GM18502 (cell line): ENCODE measurements at regions not wholly inside any gene's neighbourhood (a gene's known extent, or its start where the extent isn't known, plus 50 kb on each side); places are given as distances from the start of the nearest gene placed in this dataset.

ENCODE experiments used
- ATAC-seq: cut with Tn5 transposase; IDR thresholded peaks from one replicate; pipeline ENCODE4 v1.9.1; 2021; ENCODE audit warnings: mild to moderate bottlenecking; ENCODE audit not compliant: unreplicated experiment, poor library complexity

DNA sequence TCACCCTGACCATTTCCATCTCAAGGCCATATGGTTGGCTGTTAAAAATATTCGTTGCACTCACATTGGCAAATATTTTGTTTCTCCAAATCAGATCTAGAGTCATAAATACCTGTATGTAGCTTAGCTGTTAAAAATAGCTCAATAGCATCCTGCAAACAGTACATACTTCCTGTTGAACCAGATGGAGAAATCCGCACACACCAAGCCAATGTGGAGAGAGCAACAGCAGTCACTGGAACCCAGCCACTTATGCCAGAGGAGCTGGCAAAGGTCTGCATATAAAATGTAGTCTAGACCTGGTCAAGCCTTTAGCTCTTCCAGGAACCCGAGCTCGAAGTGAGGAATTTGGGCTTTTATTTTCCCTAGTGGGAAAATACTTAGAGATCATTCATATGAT is 146.4 kb upstream of the KCNJ16 start:
- ATAC-seq = no peak

DNA sequence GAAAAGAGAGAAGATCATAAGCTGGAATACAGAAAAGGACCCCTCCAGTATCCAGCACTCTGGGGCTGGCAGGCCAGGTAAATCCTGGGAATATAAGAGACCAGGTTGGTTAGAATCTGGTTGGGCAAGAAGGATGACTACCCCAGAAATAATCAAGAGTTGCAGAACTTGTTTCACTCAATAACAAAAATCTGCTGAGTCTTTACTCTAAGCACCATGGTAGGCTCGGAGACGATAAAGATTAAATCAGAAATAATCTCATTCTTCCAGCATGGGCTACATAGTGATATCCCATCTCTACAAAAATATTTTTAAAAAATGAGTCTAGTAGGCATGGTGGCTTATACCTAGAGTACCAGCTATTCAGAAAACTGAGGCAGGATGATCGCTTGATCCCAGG is 138.0 kb upstream of the KCNJ16 start:
- ATAC-seq = no peak

DNA sequence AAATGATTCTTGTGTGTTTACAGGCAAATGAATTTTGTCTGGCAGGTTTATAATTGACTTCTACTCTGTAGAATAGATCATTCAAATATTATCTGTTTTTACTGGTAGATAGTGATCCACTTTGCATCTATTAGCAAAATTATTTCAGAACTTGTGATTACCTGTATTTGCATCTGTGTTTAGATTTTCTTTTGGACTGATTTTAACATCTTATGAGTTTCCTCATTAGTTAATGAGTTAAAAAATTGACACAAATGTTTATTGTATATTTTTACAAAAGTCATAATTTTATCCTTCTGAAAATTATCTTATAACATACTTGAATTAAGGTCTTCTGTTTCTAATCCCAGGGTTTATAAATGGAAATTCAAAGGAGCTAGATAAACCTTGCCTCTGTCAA is 132.0 kb upstream of the KCNJ16 start:
- no peak for ATAC-seq

DNA sequence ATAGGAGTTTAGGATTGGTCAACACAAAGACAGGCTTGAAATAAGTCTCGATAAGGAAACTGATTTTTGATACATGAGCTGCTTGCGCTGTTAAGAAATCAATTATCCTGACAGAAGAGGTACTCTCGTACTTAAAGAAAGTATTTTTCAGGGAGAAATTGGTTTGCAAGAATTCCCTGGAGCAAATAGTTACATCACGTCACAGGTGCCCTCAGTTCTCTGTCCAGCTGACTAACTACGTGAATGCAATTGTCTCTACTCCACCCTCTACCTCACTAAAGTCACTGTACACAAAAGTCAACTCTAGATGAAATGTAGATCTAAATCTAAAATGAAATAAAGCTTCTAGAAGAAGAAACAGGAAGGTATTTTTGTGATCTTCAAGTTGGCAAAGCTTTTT is 130.6 kb upstream of the KCNJ16 start:
- ATAC-seq = no peak

DNA sequence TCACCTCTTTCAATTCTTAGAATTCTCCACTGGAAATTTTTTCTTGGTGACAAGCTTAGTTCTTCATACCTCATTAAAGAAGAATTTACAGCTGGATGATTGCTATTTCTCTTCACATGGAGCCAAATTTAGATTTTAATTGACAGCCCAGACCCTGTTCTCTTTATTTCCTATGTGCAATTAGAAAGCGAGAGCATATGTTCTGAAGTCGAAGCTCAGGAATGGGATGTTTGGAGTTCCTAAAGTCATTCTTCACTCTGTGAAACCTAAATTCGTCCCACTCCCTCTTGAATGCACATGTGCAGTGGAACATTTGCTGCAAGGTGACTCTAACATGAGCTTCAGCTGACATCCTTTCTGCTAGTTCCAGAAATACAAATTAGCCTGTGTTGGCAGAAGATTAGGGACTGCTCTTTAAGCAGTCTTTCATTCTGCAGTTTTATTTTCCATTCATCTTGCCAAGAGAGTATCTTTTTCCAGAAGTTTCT is 129.3 kb upstream of the KCNJ16 start:
- ATAC-seq = no peak

DNA sequence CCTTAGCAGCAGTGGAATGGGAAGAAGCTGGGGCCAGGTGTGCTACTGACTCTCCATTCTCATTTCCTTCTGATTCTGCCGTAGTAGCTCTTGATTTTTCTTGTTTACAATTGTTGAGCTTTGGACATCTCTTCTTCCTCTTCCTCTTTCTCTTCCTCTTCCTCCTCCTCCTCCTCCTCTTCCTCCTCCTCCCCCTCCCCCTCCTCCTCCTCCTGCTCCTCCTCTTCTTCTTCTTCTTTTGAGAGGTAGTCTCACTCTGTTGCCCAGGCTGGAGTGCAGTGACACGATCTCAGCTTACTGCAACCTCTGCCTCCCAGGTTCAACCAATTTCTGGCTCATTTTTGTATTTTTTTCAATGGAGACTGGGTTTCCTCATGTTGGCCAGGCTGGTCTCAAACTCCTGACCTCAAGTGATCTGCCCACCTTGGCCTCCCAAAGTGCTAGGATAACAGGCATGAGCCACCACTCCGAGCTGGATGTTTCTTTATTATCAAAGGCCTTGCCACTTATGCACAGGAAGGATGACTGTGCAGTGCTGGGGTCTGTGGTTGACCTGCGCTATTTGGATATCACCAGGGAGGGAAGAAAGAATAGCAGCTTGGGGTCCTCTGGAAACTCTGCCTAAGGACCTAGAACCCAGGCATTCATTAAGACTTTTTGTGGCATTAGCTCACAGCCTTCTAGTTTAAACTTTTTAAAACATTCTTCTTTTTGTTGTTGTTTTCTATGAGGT is 127.8 kb upstream of the KCNJ16 start:
- no peak for ATAC-seq

DNA sequence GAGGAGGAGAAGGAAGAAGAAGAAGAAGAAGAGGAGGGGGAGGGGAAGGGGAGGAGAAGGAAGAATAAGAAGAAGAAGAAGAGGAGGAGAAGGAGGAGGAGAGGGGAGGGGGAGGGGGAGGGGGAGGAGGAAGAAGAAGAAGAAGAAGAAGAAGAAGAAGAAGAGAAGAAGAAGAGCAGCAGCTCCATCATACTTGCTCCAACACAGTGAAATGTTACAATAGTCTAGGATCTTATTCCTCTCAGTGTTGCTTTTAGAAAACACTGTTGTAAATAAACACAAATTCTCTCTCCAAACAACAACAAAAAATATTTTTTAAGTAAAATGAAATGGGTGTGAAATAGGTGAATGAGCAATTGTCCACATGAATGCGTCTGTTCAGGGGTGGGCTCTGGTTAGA is 126.6 kb upstream of the KCNJ16 start:
- no peak for ATAC-seq

DNA sequence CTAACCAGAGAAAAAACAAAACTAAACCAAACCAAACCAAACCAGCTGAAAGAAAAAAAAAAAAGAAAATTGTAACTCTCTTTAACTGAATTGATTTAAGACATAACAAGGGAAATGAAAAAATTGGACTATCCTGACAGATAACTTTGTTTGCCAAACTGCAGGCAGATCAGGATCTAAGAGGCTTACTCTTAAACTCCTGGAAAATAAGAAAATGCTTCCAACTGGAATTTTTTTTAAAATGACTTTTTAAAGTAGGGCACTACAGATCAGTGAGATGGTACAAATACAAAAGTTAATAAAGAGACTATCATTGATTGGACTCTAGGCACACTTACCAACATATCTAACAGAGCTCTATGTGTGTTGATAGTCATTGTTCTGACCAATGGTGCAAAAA is 125.5 kb upstream of the KCNJ16 start:
- no peak for ATAC-seq

DNA sequence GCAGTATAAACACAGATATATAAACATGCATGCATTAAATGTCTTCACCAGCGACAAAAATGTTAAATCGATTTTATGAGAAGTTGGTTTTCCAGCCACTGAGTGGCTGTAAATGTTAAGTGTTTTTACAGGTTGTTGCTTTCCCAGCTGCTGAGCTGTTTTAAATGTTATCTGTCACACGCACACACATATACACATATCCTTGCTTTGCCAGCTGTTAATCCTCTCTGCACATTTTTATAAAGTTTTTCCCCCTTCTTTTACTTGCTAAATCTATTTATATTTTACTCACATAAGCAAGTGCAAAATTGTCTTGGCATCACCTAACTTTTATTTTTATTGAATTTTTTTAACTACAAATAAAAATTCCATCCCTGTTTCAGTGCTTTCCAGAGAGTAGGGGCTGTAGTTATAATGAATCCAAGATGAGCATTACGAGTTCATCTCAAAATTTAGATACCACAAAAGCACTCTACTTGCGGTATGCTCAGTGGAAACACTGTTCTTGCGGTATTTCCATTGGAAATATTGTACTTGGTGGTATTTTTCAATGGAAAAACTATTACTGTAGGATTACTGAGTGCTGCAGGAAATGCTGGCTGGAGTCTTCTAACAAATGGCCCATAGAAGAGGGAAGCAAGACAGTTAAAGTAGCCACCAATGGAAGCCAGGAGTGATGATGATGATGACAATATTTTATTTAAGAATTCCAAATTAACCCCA is 124.9 kb upstream of the KCNJ16 start:
- no peak for ATAC-seq

DNA sequence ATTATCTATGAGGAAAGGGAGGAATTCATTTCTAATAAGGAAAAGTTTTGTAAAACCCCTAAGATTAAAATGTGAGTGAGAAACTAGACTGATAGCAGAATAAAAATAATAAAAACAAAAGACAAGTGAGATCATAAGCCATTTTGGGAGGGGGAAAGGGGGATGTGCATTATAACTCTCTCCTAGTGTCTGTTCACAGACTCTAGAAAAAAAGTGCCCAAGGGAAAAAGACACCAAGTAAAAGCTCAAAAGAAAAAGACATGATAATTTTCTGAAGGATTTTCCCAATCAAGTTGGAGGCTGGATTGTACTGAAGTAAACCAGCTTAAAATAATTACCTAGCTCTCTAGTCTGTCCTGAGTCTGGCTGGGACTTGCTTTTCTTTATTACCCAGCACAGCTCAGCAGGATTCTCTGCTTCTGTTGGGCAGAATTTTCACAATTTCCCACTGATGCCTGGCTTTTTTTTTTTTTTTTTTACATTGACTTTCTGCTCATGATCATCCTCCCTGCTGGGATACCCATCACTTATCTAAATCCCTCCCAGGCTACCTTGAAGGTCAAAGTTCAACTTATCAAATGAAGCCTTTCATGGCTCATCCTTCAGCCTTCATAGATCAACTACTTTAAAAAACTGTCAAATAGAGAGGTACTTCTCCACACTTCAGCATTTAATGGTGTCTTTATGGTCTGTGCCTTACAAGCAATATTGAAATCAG is 124.2 kb upstream of the KCNJ16 start:
- ATAC-seq = no peak

DNA sequence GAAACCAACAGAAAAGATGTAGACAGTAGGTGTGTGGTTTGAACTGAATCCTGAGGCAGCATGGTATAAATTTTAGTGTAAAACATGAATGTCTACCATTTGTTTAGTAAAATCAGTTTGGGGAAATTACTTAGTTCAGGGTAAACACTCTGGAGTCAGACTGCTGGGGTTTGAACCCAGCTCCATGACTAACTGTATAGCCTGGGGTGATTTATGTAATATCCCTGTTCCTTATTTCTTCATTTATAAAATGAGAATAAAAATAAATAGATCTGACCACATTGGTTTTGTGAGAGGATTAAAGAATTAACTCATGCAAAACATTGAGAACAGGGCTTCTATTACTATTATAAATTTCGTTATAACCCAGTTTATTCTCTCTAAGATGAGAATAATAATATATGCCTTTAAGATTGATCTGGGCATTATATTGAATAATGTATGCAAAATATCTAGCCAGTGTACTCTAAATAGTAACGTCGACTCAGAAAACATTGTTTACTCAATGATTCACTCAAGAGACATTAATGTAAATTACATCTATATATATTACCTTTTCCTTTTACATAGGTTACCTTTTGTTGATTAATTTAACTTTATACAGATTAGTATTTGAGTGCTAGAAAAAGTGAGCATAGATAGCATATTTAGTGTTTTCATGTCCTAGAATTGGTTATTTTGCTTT is 120.6 kb upstream of the KCNJ16 start:
- ATAC-seq = no peak

DNA sequence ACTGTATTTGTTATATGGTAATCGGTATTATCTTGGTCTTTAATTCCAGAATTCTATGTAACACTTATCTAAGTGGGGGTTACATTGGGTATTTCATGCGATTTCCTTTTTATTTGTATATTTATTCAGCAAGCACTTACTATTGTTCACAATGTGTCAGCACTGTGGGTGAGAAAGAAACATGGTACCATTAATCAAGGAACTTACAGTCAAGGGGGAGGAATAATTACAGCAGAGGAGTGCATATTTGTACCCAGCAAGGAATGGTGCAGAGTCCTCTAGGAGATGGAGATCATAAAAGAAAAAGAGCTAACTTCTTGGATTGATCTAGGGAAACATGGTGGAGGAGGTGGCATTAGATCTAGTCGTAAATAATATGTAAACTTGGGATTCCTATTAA is 117.0 kb upstream of the KCNJ16 start:
- ATAC-seq = no peak

DNA sequence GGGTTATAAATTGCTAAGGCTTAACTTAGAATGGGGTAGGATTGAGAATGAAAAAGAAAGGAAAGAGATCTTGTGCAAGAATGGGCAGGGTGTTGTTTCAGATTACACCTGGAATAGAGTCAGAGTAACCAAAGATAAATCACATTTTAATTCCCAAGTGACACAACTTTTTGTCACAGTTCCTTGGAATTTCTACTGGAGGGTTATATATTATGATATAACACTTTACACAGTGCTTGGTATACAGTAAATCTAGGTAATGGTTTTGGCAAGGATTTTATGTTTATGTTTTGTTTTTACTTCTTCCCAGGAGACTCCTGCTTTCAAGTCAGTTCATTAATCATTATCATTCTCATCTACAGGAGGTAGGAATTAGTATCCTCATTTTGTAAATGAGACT is 115.7 kb upstream of the KCNJ16 start:
- no peak for ATAC-seq

DNA sequence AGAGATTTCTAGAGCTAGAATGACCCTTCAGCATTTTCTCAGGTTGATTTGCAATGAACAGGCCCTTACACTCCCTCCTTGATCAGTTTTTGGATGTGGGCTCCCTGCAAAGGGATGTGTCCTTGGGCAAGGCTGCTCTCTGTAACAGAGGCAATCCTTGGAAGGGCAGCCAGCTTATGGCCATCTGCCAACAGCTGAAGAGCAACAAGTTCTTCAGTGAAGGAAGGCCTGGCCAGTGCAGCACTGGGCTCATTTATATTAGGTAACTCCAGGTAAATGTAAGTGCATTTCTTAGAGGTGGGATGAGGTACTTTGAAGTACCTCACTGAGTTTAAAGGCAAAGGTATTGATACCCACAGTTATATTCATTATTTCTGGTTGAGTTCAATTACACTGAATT is 114.3 kb upstream of the KCNJ16 start:
- ATAC-seq = no peak

DNA sequence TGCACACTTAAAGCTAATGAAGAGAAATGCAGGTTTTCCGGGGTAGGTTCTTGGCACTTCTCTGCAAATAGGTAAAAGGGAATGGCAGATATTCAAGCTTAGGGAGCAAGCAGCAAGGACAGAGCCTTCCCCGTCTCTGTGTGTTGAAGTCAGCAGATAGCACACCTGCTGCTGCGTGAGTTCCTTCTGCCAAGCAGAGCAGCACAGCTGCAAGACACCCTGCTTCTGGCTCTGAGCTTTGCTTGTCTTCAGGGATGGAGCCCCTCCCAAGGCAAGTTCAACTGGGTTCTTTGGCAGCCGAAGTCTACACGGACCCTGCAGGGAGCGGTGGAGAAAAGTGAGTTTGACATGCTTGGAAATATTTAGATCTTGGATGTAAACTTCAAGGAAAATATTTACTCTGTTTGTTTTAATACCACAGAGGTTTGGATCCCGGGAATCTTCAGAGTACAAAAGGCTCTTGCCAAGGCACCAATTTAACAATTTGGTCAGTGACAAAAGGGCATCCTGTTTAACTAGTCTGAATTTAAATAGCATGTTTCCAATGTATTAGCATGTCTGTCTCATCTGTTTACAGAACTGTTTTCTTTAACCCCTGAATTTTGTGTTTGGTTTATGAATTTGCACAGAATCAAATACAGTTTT is 113.4 kb upstream of the KCNJ16 start:
- no peak for ATAC-seq

DNA sequence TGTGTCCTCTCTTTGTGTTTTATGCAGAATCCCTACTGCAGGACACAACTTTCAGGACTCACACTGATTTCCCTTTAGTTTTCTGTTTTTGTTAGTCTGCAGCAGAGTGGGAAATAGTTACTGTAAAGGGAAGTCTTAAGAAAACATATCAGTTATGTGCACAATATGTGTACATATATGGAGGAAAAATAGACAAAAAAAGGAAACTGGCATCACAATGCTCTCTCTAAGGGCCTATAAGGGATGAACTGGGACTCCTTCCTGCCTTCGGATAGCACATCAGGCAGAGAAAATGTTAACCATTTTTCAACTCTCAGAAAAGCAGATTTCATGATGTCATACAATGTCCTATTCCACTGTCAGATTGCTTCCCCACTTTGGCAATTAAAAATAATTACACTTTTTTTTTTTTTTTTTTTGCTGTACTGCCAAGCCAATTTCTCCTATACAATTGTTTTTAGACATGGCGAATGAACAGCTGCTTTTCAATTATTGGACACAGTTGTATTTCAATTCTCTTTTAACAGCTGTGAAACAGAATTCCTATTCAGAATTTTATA is 112.5 kb upstream of the KCNJ16 start:
- no peak for ATAC-seq

DNA sequence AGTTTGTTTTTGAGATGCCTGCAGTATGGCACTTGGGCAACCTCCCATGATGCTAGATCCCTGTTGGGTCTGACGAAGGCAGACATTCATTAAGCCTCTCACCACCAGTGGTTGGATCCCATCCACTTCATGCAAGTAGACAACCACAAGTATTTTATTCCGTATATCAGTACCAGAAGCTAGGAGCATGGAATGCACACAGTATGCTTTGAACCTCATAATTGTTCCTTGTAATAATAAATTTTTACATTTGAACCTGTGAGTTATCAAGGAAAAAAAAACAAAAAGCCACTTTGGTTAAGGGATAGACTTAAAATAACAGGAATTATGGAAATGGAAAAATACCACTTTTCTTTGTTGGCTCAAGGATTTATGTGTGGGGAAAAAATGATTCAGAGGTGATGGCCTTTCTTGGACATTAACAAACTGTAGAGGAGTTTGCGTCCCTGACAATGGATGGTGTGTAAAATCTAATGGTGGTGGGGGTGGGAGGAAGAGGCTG is 107.1 kb upstream of the KCNJ16 start:
- ATAC-seq = no peak

DNA sequence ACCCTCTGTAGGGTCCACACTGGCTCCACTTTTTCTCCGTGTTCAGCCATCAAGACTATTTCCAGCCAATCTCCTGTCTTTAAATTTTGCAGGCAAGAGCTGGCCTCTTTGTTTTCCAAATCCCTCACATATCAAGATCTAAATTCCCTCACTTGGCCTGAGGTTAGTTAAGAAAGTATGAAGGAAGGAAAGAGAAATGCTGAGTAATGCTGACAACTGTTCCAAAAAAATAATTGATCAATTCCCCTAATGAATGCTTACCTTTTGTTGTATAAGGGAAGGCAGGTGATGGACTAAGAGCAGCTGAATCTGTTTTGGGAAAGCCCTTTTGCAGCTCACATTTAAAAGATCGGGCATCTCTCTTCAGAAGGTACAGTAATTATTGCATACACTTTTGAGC is 105.1 kb upstream of the KCNJ16 start:
- no peak for ATAC-seq

DNA sequence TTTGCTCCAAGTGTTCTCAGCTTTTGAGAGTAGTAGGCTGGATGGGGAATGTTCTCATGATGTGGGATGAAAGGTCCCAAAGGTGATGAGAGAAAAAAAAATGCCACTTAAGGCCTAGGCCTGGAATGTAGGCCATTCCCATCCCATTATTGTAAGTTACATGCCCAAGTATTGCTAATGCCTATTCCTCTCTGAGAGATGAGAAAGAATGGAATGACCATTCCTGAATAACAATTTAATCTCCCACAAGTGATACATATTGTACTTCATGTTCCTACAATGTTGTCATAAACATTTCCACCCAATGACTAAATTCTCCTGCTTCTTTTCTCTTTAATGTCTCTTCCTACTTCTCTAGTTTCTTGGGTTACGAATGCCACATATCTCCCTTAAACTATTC is 102.8 kb upstream of the KCNJ16 start:
- no peak for ATAC-seq

DNA sequence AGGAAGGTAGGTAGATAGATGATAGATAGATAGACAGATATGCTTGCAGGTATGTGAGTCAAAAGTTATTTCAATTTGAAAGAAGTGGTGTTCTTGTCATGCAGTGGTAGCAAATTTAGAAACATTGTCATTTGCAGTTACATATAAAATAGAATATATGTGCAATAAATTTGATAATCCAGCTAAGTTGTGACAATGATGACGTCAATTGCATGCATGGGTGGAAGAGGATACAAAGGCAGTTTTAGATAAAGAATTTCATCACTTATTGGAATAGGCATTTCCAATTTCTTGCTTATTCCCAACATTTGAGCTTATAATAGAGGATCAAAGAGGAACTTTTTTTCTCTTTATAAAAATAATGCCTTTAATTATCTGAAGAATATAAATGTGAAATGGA is 99.2 kb upstream of the KCNJ16 start:
- ATAC-seq = no peak
